Mesenchymal stem cell (in vitro differentiated cells and primary cell): ENCODE measurements at regions not wholly inside any gene's neighbourhood (a gene's known extent, or its start where the extent isn't known, plus 50 kb on each side); places are given as distances from the start of the nearest gene placed in this dataset.
A peak's percentile ranks its signal among the peaks of the same experiment; 100 is the strongest.

Source experiments
- DNase-seq: peaks from one replicate; pipeline ENCODE4 v3.0.0-alpha.2; 2013
- H2AFZ ChIP-seq: one replicate; pipeline ENCODE4 v1.6.1; 2013; ENCODE audit warnings: low read depth, mild to moderate bottlenecking, control low read depth, inconsistent platforms, low read length, moderate library complexity
- H2AK5ac ChIP-seq: 2 replicates; pipeline ENCODE4 v1.6.1; 2013; ENCODE audit warnings: low read length, moderate library complexity, mild to moderate bottlenecking, inconsistent platforms; ENCODE audit not compliant: severe bottlenecking
- H2BK120ac ChIP-seq: one replicate; pipeline ENCODE4 v1.6.1; 2013; ENCODE audit warnings: low read depth, mild to moderate bottlenecking, inconsistent platforms, low read length, moderate library complexity
- H2BK12ac ChIP-seq, 2 experiments: one replicate each; pipeline ENCODE4 v1.6.1; 2013; ENCODE audit warnings: inconsistent platforms in 2 of 2, low read length in 2 of 2, mild to moderate bottlenecking in 2 of 2, moderate library complexity in 2 of 2, control low read depth in 1 of 2
- H2BK15ac ChIP-seq: one replicate; pipeline ENCODE4 v1.6.1; 2013; ENCODE audit warnings: mild to moderate bottlenecking, low read depth, inconsistent platforms; ENCODE audit not compliant: poor library complexity, severe bottlenecking
- H2BK5ac ChIP-seq: 2 replicates; pipeline ENCODE4 v1.6.1; 2013; ENCODE audit warnings: low read depth, mild to moderate bottlenecking, low read length, control low read depth, inconsistent platforms; ENCODE audit not compliant: poor library complexity, severe bottlenecking
- H3K14ac ChIP-seq, 2 experiments: one replicate each; pipeline ENCODE4 v1.6.1; 2013; ENCODE audit warnings: inconsistent platforms in 2 of 2, low read length in 2 of 2, control low read depth in 1 of 2, mild to moderate bottlenecking in 1 of 2, moderate library complexity in 1 of 2
- H3K18ac ChIP-seq, 2 experiments: one replicate each; pipeline ENCODE4 v1.6.1; 2013; ENCODE audit warnings: inconsistent platforms in 2 of 2, low read length in 2 of 2, control low read depth in 1 of 2, low read depth in 1 of 2, mild to moderate bottlenecking in 1 of 2
- H3K23ac ChIP-seq, 2 experiments: one replicate each; pipeline ENCODE4 v1.6.1; 2013; ENCODE audit warnings: inconsistent platforms in 2 of 2, low read length in 2 of 2, mild to moderate bottlenecking in 2 of 2, moderate library complexity in 2 of 2, control low read depth in 1 of 2
- H3K27ac ChIP-seq: 2 replicates; pipeline ENCODE4 v1.5.1; 2013; ENCODE audit warnings: mild to moderate bottlenecking, moderate library complexity, low read length, control low read depth, inconsistent platforms; ENCODE audit not compliant: poor library complexity, severe bottlenecking
- H3K27me3 ChIP-seq, 2 experiments: 2 replicates each; pipeline versions ENCODE4 v1.6.1 to v1.7.0; 2013; ENCODE audit warnings: low read length in 2 of 2, mild to moderate bottlenecking in 2 of 2, moderate library complexity in 2 of 2, control low read depth in 1 of 2, inconsistent platforms in 1 of 2; ENCODE audit not compliant: control insufficient read depth in 1 of 2, insufficient read depth in 1 of 2
- H3K36me3 ChIP-seq, 2 experiments: 2 replicates each; pipeline versions ENCODE4 v1.6.1 to v1.7.0; 2013; ENCODE audit warnings: low read length in 2 of 2, control low read depth in 1 of 2, inconsistent platforms in 1 of 2, low read depth in 1 of 2, mild to moderate bottlenecking in 1 of 2; ENCODE audit not compliant: insufficient read depth in 2 of 2, control insufficient read depth in 1 of 2
- H3K4ac ChIP-seq, 2 experiments: one replicate each; pipeline ENCODE4 v1.6.1; 2013; ENCODE audit warnings: inconsistent platforms in 2 of 2, low read length in 2 of 2, mild to moderate bottlenecking in 2 of 2, moderate library complexity in 2 of 2, control low read depth in 1 of 2, low read depth in 1 of 2
- H3K4me1 ChIP-seq: 2 replicates; pipeline ENCODE4 v1.6.1; 2013; ENCODE audit warnings: low read depth, low read length, control low read depth; ENCODE audit not compliant: control insufficient read depth, insufficient read depth
- H3K4me2 ChIP-seq: 2 replicates; pipeline ENCODE4 v1.6.1; 2013; ENCODE audit warnings: low read length, mild to moderate bottlenecking, inconsistent platforms; ENCODE audit not compliant: poor library complexity, severe bottlenecking
- H3K4me3 ChIP-seq, 2 experiments: 2 replicates each; pipeline versions ENCODE4 v1.5.1 to v1.7.0; 2013; ENCODE audit warnings: low read length in 2 of 2, mild to moderate bottlenecking in 2 of 2, control low read depth in 1 of 2, low read depth in 1 of 2; ENCODE audit not compliant: insufficient read depth in 1 of 2
- H3K79me1 ChIP-seq: replicated peaks from 2 replicates; pipeline ENCODE4 v1.6.1; 2013; ENCODE audit warnings: mild to moderate bottlenecking, control low read depth, low read length, inconsistent platforms; ENCODE audit not compliant: poor library complexity, severe bottlenecking
- H3K9ac ChIP-seq: 2 replicates; pipeline ENCODE4 v1.7.0; 2013; ENCODE audit warnings: mild to moderate bottlenecking, low read length, moderate library complexity
- H3K9me3 ChIP-seq: 2 replicates; pipeline ENCODE4 v1.7.0; 2013; ENCODE audit warnings: mild to moderate bottlenecking, low read length; ENCODE audit not compliant: control insufficient read depth
- H4K8ac ChIP-seq: one replicate; pipeline ENCODE4 v1.6.1; 2013; ENCODE audit warnings: inconsistent platforms, mild to moderate bottlenecking, low read length, moderate library complexity
- H4K91ac ChIP-seq: one replicate; pipeline ENCODE4 v1.6.1; 2013; ENCODE audit warnings: mild to moderate bottlenecking, low read length, inconsistent platforms
- WGBS: methylation state at CpG from one replicate; pipeline ENCODE4 v1.1.7; 2013; ENCODE audit warnings: mixed read lengths; 5-methylcytosine and 5-hydroxymethylcytosine counted together

DNA sequence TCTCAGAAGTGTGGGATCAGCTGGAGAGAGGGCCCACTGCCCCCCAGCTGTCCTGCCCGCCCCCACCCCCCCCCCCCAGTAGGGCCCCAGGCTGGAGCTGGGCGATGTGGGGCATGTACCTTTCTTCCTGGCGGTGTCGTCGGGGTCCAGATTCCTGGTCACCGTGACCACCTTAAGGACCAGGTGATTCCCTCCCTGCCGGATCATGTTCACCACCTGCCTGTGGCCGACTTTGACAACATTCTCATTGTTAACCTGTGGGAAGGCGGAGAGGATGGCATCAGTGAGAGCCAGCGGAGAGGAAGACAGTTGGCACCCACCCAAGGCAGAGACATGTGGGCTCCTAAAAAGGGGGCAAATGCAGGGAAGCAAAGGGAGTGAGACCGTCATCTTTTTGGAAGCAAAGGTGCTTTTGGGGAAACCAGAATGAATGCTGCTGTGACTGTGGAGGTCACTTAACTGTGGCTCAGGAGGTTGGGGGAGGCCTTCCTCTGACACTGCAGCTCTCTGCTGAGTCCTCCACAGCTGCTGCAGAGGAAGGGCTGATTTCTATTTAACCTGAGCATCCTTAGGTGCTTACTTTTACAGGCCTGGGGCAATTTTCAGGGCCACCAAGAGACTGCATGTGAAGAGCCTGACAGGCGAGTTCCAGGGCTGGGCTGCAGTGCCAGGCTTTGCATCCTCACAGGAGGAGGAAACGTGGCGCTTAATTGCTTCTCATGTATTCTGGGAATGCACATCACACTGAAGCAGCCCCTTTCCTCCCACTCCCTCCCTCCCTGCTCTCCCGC lies 104.5 kb downstream of the CTTN start:
- H3K23ac ChIP-seq, result no peak overlapping the region
- no peak overlapping the region for H3K27ac ChIP-seq
- H3K27me3 ChIP-seq, result peaks cover under 1 to 9% of the 10 kb centered on the region in 2 experiments
- H3K36me3 ChIP-seq, result peaks cover 0 to 11% of the 10 kb centered on the region in 2 experiments
- WGBS, result 84% methylated on average over 15 of the region's 15 CpGs
- no peaks in the 10 kb centered on the region for H3K79me1 ChIP-seq
- no peak overlapping the region for H2BK120ac ChIP-seq
- no peaks in the 10 kb centered on the region for H3K9me3 ChIP-seq
- no peak overlapping the region for H3K4me2 ChIP-seq
- H2BK15ac ChIP-seq, result no peak overlapping the region
- no peak for DNase-seq
- H2AK5ac ChIP-seq, result no peak overlapping the region
- no peak overlapping the region for H3K9ac ChIP-seq
- no peak overlapping the region for H3K14ac ChIP-seq
- H3K18ac ChIP-seq, result no peak overlapping the region
- H3K4me1 ChIP-seq, result peaks cover 7% of the 10 kb centered on the region
- no peak overlapping the region for H2BK5ac ChIP-seq
- no peak overlapping the region for H4K8ac ChIP-seq
- no peak overlapping the region for H3K4ac ChIP-seq
- H4K91ac ChIP-seq, result no peak overlapping the region
- no peak overlapping the region for H3K4me3 ChIP-seq
- no peak overlapping the region for H2AFZ ChIP-seq
- H2BK12ac ChIP-seq, result no peak overlapping the region

DNA sequence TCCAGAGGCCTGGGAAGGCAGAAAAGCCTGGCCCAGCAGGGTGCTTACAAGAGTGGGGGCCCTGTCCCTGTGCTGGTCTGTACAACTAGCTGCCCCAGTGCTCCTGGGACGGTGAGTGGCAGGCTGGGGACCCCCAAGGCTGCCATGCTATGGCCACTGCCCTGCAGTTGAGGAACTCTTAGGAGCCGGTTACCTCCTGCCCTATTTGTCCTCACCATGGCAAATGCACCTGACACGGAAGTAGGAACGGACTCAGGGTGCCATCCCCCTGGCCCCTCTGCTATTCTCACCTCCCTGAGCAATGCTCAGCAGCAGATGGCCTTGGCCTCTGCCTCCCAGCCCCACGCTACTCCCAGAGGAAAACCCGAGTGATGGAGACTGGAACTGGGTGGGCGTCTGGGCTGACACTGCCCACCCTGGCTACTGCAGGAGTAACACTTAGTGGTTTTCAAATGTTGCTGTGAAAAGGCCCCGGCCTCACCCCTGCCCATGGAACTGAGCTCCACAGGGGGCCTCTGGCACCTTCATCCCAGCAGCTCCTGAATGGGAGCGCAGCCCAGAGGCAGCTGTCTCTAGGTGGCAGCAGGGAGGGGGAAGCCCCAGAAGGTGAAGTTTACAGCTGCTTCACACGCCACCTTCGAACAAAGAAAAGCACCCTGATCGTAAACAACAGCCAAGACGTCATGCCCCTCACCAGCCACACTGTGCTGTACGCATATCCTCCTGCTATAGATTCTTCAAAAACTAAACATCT lies 105.3 kb downstream of the CTTN start:
- Histone ChIP-seq H3K79me1 (no peaks in the 10 kb centered on the region), H2BK120ac (no peak overlapping the region), H3K4me1 (peaks cover 7% of the 10 kb centered on the region), H2BK15ac (no peak overlapping the region), H3K4me2 (no peak overlapping the region), H2BK5ac (no peak overlapping the region), H3K18ac (no peak overlapping the region), H3K14ac (no peak overlapping the region), H4K91ac (no peak overlapping the region), H3K4me3 (no peak overlapping the region), H2AK5ac (no peak overlapping the region), H3K23ac (no peak overlapping the region), H2BK12ac (no peak overlapping the region), H3K9ac (no peak overlapping the region), H2AFZ (no peak overlapping the region), H3K4ac (no peak overlapping the region), H3K27ac (no peak overlapping the region), H4K8ac (no peak overlapping the region), H3K27me3 (peaks cover 0 to 6% of the 10 kb centered on the region in 2 experiments), H3K36me3 (peaks cover 0 to 11% of the 10 kb centered on the region in 2 experiments), H3K9me3 (no peaks in the 10 kb centered on the region)
- 71% methylated on average over 14 of the region's 14 CpGs for WGBS
- DNase-seq, result peak; percentile 10

DNA sequence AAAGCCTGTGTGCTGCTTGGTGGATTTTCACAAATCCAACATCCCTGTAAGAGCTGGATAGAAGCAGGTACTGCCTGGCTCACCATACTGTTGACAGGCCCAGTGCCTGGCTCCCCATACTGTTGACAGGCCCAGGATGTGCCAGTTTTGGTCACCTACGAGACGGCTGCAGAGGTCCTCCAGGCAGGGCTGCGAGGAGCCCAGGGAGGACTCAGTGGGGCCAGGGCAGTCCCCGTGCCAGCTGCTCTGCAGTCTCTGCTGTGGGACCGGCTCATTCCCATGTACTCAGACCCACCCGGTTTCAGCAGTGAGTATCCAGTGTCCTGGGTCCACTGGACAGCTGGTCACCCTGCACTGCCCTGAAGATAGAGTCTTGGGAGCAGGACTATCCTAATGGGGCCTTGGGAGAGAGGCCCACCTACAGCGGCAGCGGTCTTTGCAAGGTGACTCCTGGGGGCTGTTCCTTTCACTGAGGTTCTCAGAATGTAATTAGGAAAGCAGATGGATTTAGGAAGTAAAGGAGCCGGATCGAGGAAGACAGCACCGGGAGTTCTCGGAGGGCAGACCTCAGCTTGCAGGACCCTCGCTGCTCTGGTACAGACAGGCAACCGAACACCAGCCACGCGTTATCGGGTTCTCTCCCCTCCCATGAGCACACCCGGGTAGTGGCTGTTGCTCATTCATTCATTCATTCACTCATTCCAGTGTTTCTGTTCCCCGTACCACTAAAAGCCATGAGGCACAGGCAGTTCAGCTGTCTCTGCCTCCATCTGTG lies 106.1 kb downstream of the CTTN start:
- DNase-seq, result no peak
- no peak overlapping the region for H3K9ac ChIP-seq
- H3K9me3 ChIP-seq, result no peaks in the 10 kb centered on the region
- no peak overlapping the region for H3K23ac ChIP-seq
- H3K18ac ChIP-seq, result no peak overlapping the region
- no peak overlapping the region for H2BK120ac ChIP-seq
- H4K8ac ChIP-seq, result no peak overlapping the region
- no peak overlapping the region for H2AFZ ChIP-seq
- no peak overlapping the region for H2BK12ac ChIP-seq
- H3K4me1 ChIP-seq, result peaks cover 7% of the 10 kb centered on the region
- H3K4ac ChIP-seq, result no peak overlapping the region
- no peak overlapping the region for H3K4me2 ChIP-seq
- WGBS, result 91% methylated on average over 19 of the region's 19 CpGs
- H3K79me1 ChIP-seq, result no peaks in the 10 kb centered on the region
- H3K4me3 ChIP-seq, result no peak overlapping the region
- no peak overlapping the region for H2BK15ac ChIP-seq
- peaks cover 0 to 11% of the 10 kb centered on the region in 2 experiments for H3K36me3 ChIP-seq
- peaks cover 5 to 6% of the 10 kb centered on the region in 2 experiments for H3K27me3 ChIP-seq
- H3K14ac ChIP-seq, result no peak overlapping the region
- H3K27ac ChIP-seq, result no peak overlapping the region
- no peak overlapping the region for H4K91ac ChIP-seq
- no peak overlapping the region for H2AK5ac ChIP-seq
- no peak overlapping the region for H2BK5ac ChIP-seq

DNA sequence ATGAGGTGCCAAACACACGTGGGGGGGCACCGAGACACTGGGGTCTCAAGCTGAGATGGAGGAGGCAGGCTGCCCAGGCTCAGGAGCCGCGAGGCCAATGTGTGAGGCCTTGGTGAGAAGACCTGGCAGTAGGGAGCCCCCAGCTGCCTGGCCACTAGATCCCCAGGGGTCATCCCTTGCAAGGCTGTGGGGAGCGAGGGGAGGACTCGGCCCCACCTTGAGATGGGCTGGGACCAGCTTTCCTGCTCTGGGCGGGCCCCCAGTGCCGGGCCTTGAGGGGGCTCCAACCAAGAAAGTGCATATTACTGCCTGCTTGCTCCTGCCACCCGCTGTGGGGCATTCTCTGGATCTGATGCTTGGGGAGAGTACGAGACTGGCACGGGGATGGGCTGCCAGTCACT lies 107.0 kb downstream of the CTTN start:
- H3K4me3 ChIP-seq, result no peak overlapping the region

More for the DNA sequence above, 107.0 kb downstream of the CTTN start:
- Histone ChIP-seq H2BK12ac (no peak overlapping the region), H2BK5ac (no peak overlapping the region), H4K8ac (no peak overlapping the region), H2AFZ (no peak overlapping the region), H3K4me1 (peaks cover 7% of the 10 kb centered on the region), H3K36me3 (peaks cover 0 to 4% of the 10 kb centered on the region in 2 experiments), H3K27ac (no peak overlapping the region), H2BK15ac (no peak overlapping the region), H3K4ac (no peak overlapping the region), H2BK120ac (no peak overlapping the region), H3K27me3 (peaks cover 10% of the 10 kb centered on the region in 2 experiments), H3K18ac (no peak overlapping the region), H3K9ac (no peak overlapping the region), H3K14ac (no peak overlapping the region), H3K79me1 (no peaks in the 10 kb centered on the region), H2AK5ac (no peak overlapping the region), H3K23ac (no peak overlapping the region), H3K4me2 (no peak overlapping the region), H4K91ac (no peak overlapping the region), H3K9me3 (no peaks in the 10 kb centered on the region)
- WGBS, result 77% methylated on average over 11 of the region's 11 CpGs
- DNase-seq, result no peak
